H54 (cell line): ENCODE measurements at regions not wholly inside any gene's neighbourhood (a gene's known extent, or its start where the extent isn't known, plus 50 kb on each side); places are given as distances from the start of the nearest gene placed in this dataset.

Experiments used
- DNase-seq: peaks from one replicate; pipeline ENCODE4 v3.0.0; 2011; ENCODE audit warnings: low spot score, mixed read lengths; ENCODE audit not compliant: insufficient read length
- FAIRE-seq: peaks from 3 replicates; lab custom pipeline; 2011; peaks lifted over from hg19 to GRCh38; lab: Jason Lieb, UNC
- POLR2A ChIP-seq: IDR thresholded peaks from 2 replicates; pipeline ENCODE4 v1.6.1; 2011; ENCODE audit warnings: low read depth, mild to moderate bottlenecking, low read length

DNA sequence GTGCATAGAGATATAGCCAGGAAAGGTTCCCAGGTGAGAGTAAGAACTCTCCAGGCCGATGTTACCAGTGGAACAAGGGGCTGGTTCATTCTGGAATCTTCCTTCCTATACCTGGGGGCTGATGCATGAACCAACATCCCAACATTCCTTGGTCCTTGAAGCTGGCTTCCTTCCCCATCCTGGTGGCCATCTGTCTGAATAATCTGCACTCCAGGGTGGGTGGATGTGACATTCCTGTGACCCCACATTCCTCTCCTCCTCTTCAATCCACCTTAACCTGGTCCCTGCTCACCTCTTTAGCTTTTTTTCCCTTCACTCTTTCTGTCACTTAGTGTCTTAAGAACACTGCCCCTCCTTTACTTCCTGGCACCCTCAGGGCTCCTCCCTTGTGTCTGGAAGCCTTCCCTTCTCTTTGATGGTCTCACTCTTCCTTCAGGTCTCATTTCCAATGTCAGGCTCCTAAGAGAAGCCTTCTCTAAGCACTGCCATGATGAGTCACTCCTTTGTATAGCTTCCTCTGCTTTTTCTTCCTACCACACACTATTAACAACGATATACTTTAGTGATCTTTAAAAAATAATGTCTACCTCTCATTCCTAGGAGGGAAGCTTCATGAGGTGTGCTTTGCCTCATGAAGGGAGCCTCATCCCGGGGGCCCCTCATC, 80.3 kb downstream of the BOD1 start:
- FAIRE-seq (no peak), DNase-seq (no peak)

GRCh38 chr5:173535166-173535975, 81.1 kb downstream of the BOD1 start:
- DNase-seq (no peak), FAIRE-seq (no peak)
- no peak for TF ChIP-seq POLR2A

More for the DNA sequence above, 80.3 kb downstream of the BOD1 start:
- no peak for TF ChIP-seq POLR2A

DNA sequence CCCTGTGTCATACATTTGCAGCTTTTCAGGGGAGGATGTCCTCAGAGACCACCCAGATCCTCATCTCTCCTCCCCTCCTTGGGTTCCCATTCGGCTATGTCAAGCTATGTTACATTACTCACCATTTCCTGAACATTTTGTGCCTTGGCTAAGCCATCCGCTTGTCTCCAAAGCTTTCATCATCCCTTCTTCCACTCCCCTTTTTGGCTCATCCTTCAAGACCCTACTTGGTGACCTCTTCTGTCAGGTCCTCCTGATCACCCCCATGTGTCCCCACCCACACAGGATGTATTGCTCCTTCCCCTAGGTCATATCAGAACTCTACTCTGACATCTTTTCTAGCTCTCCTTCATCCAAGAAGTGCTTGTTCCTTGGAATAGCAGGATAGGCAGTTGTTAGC, 81.8 kb downstream of the BOD1 start:
- TF ChIP-seq POLR2A, result no peak
- no peak for DNase-seq
- FAIRE-seq, result no peak

DNA sequence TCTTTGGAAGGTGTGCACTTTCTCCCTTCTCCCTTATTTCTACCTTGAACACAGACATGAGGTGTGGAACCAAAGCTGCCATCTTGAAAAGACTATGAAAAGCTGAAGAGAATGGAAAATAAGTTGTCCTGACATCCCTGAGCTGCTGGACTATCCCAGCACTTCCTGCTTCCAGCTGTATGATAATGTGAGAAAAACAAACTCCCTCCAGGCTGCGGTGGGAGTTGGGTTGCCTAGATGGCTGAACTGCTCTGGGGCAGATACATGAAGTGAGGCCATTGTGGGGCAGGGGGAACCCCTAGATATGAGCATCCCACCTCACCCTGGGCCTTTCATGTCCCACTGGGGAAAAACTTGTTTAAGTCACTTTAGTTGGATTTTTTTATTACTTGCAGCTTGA, 82.4 kb downstream of the BOD1 start:
- FAIRE-seq (no peak), DNase-seq (no peak)
- no peak for TF ChIP-seq POLR2A

DNA sequence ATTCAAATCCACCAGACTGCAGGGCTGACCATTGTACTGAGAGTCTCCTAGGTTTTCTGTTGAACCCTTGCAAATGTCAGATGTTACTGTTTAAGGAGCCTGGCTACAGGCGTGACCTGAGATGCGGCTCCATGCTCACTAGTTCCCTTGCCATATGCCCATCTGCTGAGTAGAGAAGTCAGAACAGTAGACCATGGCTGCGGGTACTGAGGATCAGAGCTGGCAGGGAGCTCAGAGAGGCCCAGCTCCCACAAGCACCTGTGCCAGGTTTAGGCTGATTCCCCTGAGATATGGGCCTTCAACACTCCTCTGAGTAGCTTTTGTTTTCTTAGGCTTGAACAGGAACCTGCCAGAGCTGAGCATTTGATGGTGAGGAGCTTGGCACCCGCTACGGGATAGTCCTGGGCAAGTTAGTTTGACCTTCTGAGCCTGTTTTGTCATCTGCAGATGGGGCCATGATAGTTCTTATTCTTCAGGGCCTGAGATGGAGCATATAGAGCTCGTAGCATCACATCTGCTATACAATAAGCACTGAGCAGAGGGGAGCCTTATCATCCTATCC, 83.7 kb downstream of the BOD1 start:
- TF ChIP-seq POLR2A, result no peak
- no peak for FAIRE-seq
- DNase-seq, result no peak

DNA sequence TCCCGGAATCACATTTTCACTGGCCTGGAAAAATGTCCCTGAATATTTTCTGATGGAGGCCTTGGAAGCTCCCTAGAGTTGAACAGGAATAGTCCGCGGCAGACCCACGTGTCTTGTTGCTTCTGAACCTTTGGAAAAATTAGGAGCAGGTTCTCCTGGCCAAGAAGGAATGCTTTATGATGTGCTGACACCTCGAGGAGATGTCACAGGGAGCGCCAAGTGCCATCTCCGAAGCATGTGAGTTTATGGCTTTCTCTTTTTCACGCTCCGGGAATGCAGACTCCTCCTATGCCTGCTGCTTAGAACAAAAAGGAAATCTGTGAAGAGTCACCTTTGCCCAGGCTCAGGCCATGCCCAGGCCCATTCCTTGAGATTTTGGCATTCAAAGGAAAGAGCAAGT, 84.6 kb downstream of the BOD1 start:
- DNase-seq (no peak), FAIRE-seq (no peak)
- no peak for TF ChIP-seq POLR2A

DNA sequence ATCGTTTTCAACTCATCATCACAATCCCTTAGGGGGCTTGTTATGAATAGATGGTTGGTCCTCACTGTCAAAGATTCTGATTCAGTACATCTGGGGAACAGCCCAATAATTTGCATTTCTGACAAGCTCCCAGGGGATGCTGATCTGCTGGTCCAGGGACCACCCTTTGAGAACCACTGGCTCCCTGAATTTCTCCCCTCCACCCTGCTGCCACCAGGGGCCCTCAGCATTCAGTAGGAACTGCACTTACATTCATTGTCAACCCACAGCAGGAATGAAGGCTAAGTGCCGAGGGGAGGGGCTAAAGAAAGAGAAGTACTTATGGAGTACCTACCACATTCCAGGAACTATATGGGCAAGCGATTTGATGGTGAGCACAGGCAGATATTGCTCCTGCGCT, 85.9 kb downstream of the BOD1 start:
- FAIRE-seq (no peak), DNase-seq (no peak)
- no peak for TF ChIP-seq POLR2A

- no peak for TF ChIP-seq POLR2A
- no peak for DNase-seq
- no peak for FAIRE-seq
Observed at GRCh38 chr5:173529861-173530260, 86.6 kb downstream of the BOD1 start.

GRCh38 chr5:173527671-173528070, 88.8 kb downstream of the BOD1 start:
- DNase-seq (no peak), FAIRE-seq (no peak)
- no peak for TF ChIP-seq POLR2A

DNA sequence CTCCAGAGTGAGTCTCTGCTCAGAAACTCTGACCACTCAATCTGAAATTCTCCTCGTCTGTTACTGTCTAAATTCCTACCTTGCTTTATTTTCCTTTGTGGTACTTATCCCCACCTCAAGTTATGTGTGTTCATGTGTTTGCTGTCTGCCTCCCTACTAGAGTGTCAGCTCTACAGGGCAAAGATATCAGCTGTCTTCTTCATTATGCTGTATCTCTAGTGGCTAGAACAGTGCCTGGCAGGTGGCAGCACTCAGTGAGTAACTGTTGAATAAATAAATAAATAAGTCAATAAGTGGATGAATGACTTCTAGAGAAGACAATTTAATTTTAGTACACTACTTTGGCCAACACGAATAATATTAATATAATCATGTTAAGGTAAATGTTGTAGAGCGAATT, 92.3 kb downstream of the BOD1 start:
- FAIRE-seq (no peak), DNase-seq (no peak)
- no peak for TF ChIP-seq POLR2A

DNA sequence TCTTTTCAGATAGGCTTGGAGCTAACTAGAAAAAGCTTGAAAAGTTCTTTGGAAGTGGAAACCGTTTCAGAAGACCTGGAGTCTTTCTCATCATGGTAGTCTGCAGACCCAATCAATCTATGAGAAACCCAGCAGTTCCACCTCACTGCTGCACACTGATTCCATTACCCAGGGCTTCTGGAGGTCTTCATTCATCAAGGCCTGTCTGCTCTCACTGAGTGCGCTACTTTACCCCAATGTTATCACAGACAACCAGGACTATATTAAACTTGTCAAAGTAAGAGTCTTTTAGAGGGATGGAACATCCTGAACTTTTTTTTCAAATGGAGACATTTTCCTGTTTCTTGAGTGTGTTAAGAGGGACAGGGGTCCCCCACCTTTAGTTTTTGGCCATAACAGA, 93.1 kb downstream of the BOD1 start:
- no peak for FAIRE-seq
- TF ChIP-seq POLR2A, result no peak
- no peak for DNase-seq

- no peak for DNase-seq
- no peak for TF ChIP-seq POLR2A
- FAIRE-seq, result no peak
Observed at GRCh38 chr5:173522518-173522917, 93.9 kb downstream of the BOD1 start.

GRCh38 chr5:173518856-173519255, 97.6 kb downstream of the BOD1 start:
- no peak for DNase-seq
- no peak for TF ChIP-seq POLR2A
- no peak for FAIRE-seq

DNA sequence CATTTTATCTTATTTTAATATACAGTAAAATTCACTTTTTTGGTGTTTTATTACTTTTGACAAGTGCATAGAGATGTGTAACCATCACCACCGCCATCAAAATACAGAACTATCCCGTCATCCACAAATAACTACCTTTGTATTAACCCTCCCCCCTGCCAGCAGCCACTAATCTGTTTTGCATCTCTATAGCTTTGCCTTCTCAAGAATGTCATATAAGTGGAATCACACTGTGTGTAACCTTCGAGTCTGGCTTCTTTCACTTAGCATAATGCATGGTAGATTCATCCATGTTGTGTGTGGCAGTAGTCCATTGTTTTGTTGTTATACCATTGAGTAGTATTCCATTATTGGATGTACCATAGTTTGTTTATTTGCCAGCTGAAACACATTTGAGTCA, 98.8 kb downstream of the BOD1 start:
- DNase-seq, result no peak
- FAIRE-seq, result no peak
- TF ChIP-seq POLR2A, result no peak
